AG04450 (cell line): ENCODE measurements at regions not wholly inside any gene's neighbourhood (a gene's known extent, or its start where the extent isn't known, plus 50 kb on each side); places are given as distances from the start of the nearest gene placed in this dataset.

ENCODE experiments used
- CTCF ChIA-PET: fragments of 300-600, 350-600 bp; formaldehyde crosslinking; extraction: SDS; loops from one replicate; lab custom pipeline; 2022; ENCODE audit warnings: antibody characterized with exemption, inconsistent platforms; lab: Charles Lee
- POLR2A ChIA-PET: fragments of 350-600 bp; formaldehyde crosslinking; extraction: SDS; loops from one replicate; lab custom pipeline; 2021; ENCODE audit warnings: antibody characterized with exemption, inconsistent platforms; lab: Yijun Ruan, JAX
- DNase-seq: peaks from one replicate; pipeline ENCODE4 v3.0.0-alpha.2; 2011; ENCODE audit warnings: low read depth, low spot score
- H3K27ac ChIP-seq: one replicate; pipeline ENCODE4 v1.5.1; 2012; ENCODE audit warnings: low read depth, low read length, control low read depth
- H3K27me3 ChIP-seq: one replicate; pipeline ENCODE4 v1.6.0; 2012; ENCODE audit warnings: low read length; ENCODE audit not compliant: control insufficient read depth, insufficient read depth
- H3K4me3 ChIP-seq: 2 replicates; pipeline ENCODE4 v1.5.1; 2011; ENCODE audit warnings: mild to moderate bottlenecking, low read depth, low read length, control low read depth
- H3K9me3 ChIP-seq: 2 replicates; pipeline ENCODE4 v1.5.1; 2012; ENCODE audit warnings: low read length; ENCODE audit not compliant: control insufficient read depth, insufficient read depth
- TF ChIP-seq, protein P1 (sequence below): IDR thresholded peaks from 2 replicates; pipeline ENCODE4 v1.5.1; 2011; ENCODE audit warnings: low read depth, low read length, control low read depth, inconsistent platforms

DNA sequence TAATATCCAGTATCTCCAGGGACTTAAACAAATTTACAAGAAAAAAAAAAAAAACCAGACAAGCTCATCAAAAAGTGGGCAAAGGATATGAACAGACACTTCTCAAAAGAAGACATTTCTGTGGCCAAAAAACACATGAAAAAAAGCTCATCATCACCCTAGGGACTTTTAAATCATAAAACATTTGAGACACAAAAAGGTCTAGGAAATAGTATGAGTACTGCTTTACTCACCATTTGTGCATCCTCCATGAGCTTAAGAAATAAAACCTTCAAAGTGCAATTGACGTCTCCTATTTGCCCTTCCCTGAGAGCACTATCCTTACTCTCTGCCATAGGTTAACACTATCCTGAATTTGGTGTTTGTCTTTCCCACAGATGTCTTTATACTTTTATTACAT is 193.7 kb upstream of the NREP start:
- DNase-seq: no peak
- ChIA-PET POLR2A (no interaction called here), CTCF (interaction anchor here (0.6 kb wide), 1 partner anchor 400 kb away, joined by 3 read pairs; no protein-coding TSS in a partner anchor)
- no peaks in the 10 kb centered on the region for H3K9me3 ChIP-seq
- H3K4me3 ChIP-seq: no peak overlapping the region
- no peak overlapping the region for H3K27ac ChIP-seq
- TF ChIP-seq, protein P1, sequence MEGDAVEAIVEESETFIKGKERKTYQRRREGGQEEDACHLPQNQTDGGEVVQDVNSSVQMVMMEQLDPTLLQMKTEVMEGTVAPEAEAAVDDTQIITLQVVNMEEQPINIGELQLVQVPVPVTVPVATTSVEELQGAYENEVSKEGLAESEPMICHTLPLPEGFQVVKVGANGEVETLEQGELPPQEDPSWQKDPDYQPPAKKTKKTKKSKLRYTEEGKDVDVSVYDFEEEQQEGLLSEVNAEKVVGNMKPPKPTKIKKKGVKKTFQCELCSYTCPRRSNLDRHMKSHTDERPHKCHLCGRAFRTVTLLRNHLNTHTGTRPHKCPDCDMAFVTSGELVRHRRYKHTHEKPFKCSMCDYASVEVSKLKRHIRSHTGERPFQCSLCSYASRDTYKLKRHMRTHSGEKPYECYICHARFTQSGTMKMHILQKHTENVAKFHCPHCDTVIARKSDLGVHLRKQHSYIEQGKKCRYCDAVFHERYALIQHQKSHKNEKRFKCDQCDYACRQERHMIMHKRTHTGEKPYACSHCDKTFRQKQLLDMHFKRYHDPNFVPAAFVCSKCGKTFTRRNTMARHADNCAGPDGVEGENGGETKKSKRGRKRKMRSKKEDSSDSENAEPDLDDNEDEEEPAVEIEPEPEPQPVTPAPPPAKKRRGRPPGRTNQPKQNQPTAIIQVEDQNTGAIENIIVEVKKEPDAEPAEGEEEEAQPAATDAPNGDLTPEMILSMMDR: no peak
- H3K27me3 ChIP-seq: no peaks in the 10 kb centered on the region

DNA sequence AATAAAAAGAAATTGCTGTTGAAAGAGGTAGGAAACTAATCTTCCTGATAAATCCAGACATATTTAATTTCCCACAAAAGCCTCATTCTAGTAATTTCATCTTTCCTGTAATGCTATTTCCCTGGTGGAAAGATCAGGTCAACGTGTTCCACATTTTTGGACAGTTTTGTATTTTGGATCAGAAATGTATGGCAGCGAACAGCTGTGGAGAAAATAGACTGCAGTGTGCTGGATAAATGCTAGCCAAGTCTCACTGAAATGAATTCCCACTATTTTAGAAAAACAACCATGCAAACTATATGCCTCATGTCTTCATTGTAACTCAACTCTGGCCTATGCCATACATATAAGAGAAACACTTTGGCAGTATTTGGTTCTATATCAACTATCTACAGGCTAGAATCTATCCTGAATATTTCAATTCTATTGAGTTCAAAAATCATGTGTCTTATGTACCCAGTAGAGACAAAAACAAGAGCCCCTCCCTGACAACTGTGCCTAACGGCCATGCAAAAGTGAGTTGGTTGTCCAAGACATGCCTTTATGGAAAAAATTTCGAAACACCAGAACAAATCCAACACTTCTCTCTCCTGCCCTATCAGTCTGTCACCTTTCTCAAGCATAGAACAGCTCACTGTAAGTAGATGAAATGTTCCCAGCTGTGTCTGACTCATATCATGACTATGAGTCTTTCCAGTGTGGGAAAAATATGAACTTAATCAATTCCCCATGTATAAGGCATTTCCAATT is 191.3 kb upstream of the NREP start:
- peak; percentile 86 for DNase-seq
- CTCF ChIA-PET: no interaction called here
- Histone ChIP-seq H3K9me3 (no peaks in the 10 kb centered on the region), H3K27ac (peak overlapping the region; percentile 53), H3K27me3 (no peaks in the 10 kb centered on the region), H3K4me3 (no peak overlapping the region)
- POLR2A ChIA-PET: no interaction called here
- TF ChIP-seq, protein P1: no peak

GRCh38 chr5:111946556-111946955 is 189.6 kb upstream of the NREP start:
- no peaks in the 10 kb centered on the region for H3K27me3 ChIP-seq
- no peak overlapping the region for H3K4me3 ChIP-seq
- no peak overlapping the region for H3K27ac ChIP-seq
- ChIA-PET CTCF (interaction anchor here (0.5 kb wide), 1 partner anchor 394 kb away, joined by 3 read pairs; no protein-coding TSS in a partner anchor), POLR2A (no interaction called here)
- no peaks in the 10 kb centered on the region for H3K9me3 ChIP-seq
- TF ChIP-seq, protein P1: no peak
- no peak for DNase-seq

GRCh38 chr5:111945535-111945934 is 188.5 kb upstream of the NREP start:
- no peaks in the 10 kb centered on the region for H3K27me3 ChIP-seq
- POLR2A ChIA-PET: no interaction called here
- no peak for DNase-seq
- H3K4me3 ChIP-seq: no peak overlapping the region
- TF ChIP-seq, protein P1: no peak
- no peak overlapping the region for H3K27ac ChIP-seq
- CTCF ChIA-PET: interaction anchor here (0.7 kb wide), 1 partner anchor 12 kb away, joined by 3 read pairs; no protein-coding TSS in a partner anchor
- no peaks in the 10 kb centered on the region for H3K9me3 ChIP-seq

- TF ChIP-seq, protein P1: no peak
- Histone ChIP-seq H3K27me3 (no peaks in the 10 kb centered on the region), H3K27ac (no peak overlapping the region), H3K4me3 (no peak overlapping the region), H3K9me3 (no peaks in the 10 kb centered on the region)
- CTCF ChIA-PET: no interaction called here
- no peak for DNase-seq
- POLR2A ChIA-PET: no interaction called here
Measured at GRCh38 chr5:111942661-111943401, 185.8 kb upstream of the NREP start.
